ENCODE measurements at regions not wholly inside any gene's neighbourhood (a gene's known extent, or its start where the extent isn't known, plus 50 kb on each side); places are given as distances from the start of the nearest gene placed in this dataset.

GRCh38 chr22:23393721-23394320 lies 186.3 kb downstream of the IGLL1 start:
- TF ChIP-seq, protein P1, sequence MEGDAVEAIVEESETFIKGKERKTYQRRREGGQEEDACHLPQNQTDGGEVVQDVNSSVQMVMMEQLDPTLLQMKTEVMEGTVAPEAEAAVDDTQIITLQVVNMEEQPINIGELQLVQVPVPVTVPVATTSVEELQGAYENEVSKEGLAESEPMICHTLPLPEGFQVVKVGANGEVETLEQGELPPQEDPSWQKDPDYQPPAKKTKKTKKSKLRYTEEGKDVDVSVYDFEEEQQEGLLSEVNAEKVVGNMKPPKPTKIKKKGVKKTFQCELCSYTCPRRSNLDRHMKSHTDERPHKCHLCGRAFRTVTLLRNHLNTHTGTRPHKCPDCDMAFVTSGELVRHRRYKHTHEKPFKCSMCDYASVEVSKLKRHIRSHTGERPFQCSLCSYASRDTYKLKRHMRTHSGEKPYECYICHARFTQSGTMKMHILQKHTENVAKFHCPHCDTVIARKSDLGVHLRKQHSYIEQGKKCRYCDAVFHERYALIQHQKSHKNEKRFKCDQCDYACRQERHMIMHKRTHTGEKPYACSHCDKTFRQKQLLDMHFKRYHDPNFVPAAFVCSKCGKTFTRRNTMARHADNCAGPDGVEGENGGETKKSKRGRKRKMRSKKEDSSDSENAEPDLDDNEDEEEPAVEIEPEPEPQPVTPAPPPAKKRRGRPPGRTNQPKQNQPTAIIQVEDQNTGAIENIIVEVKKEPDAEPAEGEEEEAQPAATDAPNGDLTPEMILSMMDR (IDR thresholded peaks at IDR 0.05) = no peak
- TF ChIP-seq POLR2AphosphoS2 (conservative IDR thresholded peaks at IDR 0.05; ENCODE audit: low read length) = no peak
- TF ChIP-seq FOSL2 (IDR thresholded peaks at IDR 0.05) = no peak
- no peak for TF ChIP-seq FOSL2 (CRISPR knock-in tag; IDR thresholded peaks at IDR 0.05)
- TF ChIP-seq RFX5 (IDR thresholded peaks at IDR 0.05) = no peak

Data from A549 (cell line).